Neural cell (in vitro differentiated cells): ENCODE measurements at regions not wholly inside any gene's neighbourhood (a gene's known extent, or its start where the extent isn't known, plus 50 kb on each side); places are given as distances from the start of the nearest gene placed in this dataset.

Source experiments
- H2AFZ ChIP-seq: fragments of 200-600, 300-800 bp; sonication (generic), shearing (Covaris generic); 2 replicates; pipeline ENCODE4 v1.6.0; 2014; ENCODE audit warnings: low read depth, mild to moderate bottlenecking, antibody characterized with exemption, low read length, moderate library complexity
- H3F3A ChIP-seq: fragments of 200-600 bp; shearing (Covaris generic); 2 replicates; pipeline ENCODE4 v1.6.1; 2016; ENCODE audit warnings: mild to moderate bottlenecking, moderate library complexity, mixed read lengths, antibody characterized with exemption, low read length; ENCODE audit not compliant: insufficient read depth, poor library complexity, severe bottlenecking
- H3K27ac ChIP-seq: fragments of 200-600, 300-800 bp; sonication (generic), shearing (Covaris generic); 2 replicates; pipeline ENCODE4 v1.5.1; 2014; ENCODE audit warnings: mild to moderate bottlenecking, low read length, moderate library complexity
- H3K27me3 ChIP-seq: fragments of 300-800, 200-600 bp; sonication (generic), shearing (Covaris generic); 2 replicates; pipeline ENCODE4 v1.6.0; 2014; ENCODE audit warnings: mild to moderate bottlenecking, low read depth, low read length, moderate library complexity; ENCODE audit not compliant: insufficient read depth
- H3K36me3 ChIP-seq: fragments of 300-800, 200-600 bp; sonication (generic), shearing (Covaris generic); 2 replicates; pipeline ENCODE4 v1.5.1; 2014; ENCODE audit warnings: mild to moderate bottlenecking, antibody characterized with exemption, low read length, moderate library complexity; ENCODE audit not compliant: insufficient read depth
- H3K4me2 ChIP-seq: fragments of 300-800, 200-600 bp; sonication (generic), shearing (Covaris generic); 2 replicates; pipeline ENCODE4 v1.6.0; 2014; ENCODE audit warnings: mild to moderate bottlenecking, low read length
- H3K4me3 ChIP-seq: fragments of 300-800, 200-600 bp; sonication (generic), shearing (Covaris generic); 2 replicates; pipeline ENCODE4 v1.5.1; 2014; ENCODE audit warnings: mild to moderate bottlenecking, low read length, moderate library complexity
- H3K79me2 ChIP-seq: fragments of 200-600 bp; shearing (Covaris generic); replicated peaks from 2 replicates; pipeline ENCODE4 v1.6.0; 2014; ENCODE audit warnings: mild to moderate bottlenecking, low read length, moderate library complexity; ENCODE audit not compliant: insufficient read depth
- H3K9ac ChIP-seq: fragments of 300-800, 200-600 bp; sonication (generic), shearing (Covaris generic); 2 replicates; pipeline ENCODE4 v1.6.1; 2016; ENCODE audit warnings: mild to moderate bottlenecking, low read length, mixed read lengths
- H3K9me2 ChIP-seq: fragments of 200-600 bp; shearing (Covaris generic); 2 replicates; pipeline ENCODE4 v1.6.1; 2016; ENCODE audit warnings: mild to moderate bottlenecking, low read length, mixed read lengths; ENCODE audit not compliant: insufficient read depth
- H3K9me3 ChIP-seq: fragments of 200-600, 300-800 bp; sonication (generic), shearing (Covaris generic); 2 replicates; pipeline ENCODE4 v1.6.1; 2016; ENCODE audit warnings: mild to moderate bottlenecking, mixed run types, low read length, moderate library complexity, mixed read lengths
- H4K20me1 ChIP-seq: fragments of 200-600 bp; shearing (Covaris generic); 2 replicates; pipeline ENCODE4 v1.6.1; 2016; ENCODE audit warnings: mild to moderate bottlenecking, mixed run types; ENCODE audit not compliant: insufficient read depth
- EP300 ChIP-seq: fragments of 450-650 bp; conservative IDR thresholded peaks from 2 replicates; pipeline ENCODE4 v1.6.1; 2014; ENCODE audit warnings: antibody characterized with exemption, mild to moderate bottlenecking, moderate library complexity; ENCODE audit not compliant: poor library complexity, severe bottlenecking
- EZH2 ChIP-seq: fragments of 200-600, 300-800 bp; shearing (Covaris generic), sonication (generic); IDR thresholded peaks from 2 replicates; pipeline ENCODE4 v1.6.1; 2014; ENCODE audit warnings: antibody characterized with exemption, low read length, borderline replicate concordance, mild to moderate bottlenecking; ENCODE audit not compliant: insufficient read depth, poor library complexity, severe bottlenecking
- MXI1 ChIP-seq: fragments of 450-650 bp; conservative IDR thresholded peaks from 2 replicates; pipeline ENCODE4 v1.6.1; 2014; ENCODE audit warnings: antibody characterized with exemption, mild to moderate bottlenecking; ENCODE audit not compliant: poor library complexity, severe bottlenecking
- POLR2AphosphoS5 ChIP-seq: IDR thresholded peaks from 2 replicates; pipeline ENCODE4 v1.6.1; 2012
- RAD21 ChIP-seq: fragments of 450-650 bp; conservative IDR thresholded peaks from 2 replicates; pipeline ENCODE4 v1.6.1; 2014; ENCODE audit warnings: antibody characterized with exemption, mild to moderate bottlenecking, moderate library complexity
- SMC3 ChIP-seq: fragments of 450-650 bp; conservative IDR thresholded peaks from 2 replicates; pipeline ENCODE4 v1.6.1; 2014; ENCODE audit warnings: antibody characterized with exemption, mild to moderate bottlenecking, moderate library complexity; ENCODE audit not compliant: poor library complexity
- TAF1 ChIP-seq: IDR thresholded peaks from 2 replicates; pipeline ENCODE4 v1.6.1; 2012; ENCODE audit warnings: low read depth
- TF ChIP-seq, protein P1 (sequence below): fragments of 450-650 bp; IDR thresholded peaks from 2 replicates; pipeline ENCODE4 v1.5.1; 2014; ENCODE audit warnings: antibody characterized with exemption, mild to moderate bottlenecking, moderate library complexity; ENCODE audit not compliant: poor library complexity, severe bottlenecking
- TF ChIP-seq, protein P2 (sequence below): IDR thresholded peaks from 2 replicates; pipeline ENCODE4 v1.6.1; 2012; ENCODE audit warnings: borderline replicate concordance

- H3K9me3 ChIP-seq, result no peaks in the 10 kb centered on the region
- no peak overlapping the region for H3K4me2 ChIP-seq
- no peaks in the 10 kb centered on the region for H4K20me1 ChIP-seq
- H3K27me3 ChIP-seq, result no peaks in the 10 kb centered on the region
- H3K36me3 ChIP-seq, result no peaks in the 10 kb centered on the region
- H2AFZ ChIP-seq, result no peak overlapping the region
- TF ChIP-seq, protein P1, sequence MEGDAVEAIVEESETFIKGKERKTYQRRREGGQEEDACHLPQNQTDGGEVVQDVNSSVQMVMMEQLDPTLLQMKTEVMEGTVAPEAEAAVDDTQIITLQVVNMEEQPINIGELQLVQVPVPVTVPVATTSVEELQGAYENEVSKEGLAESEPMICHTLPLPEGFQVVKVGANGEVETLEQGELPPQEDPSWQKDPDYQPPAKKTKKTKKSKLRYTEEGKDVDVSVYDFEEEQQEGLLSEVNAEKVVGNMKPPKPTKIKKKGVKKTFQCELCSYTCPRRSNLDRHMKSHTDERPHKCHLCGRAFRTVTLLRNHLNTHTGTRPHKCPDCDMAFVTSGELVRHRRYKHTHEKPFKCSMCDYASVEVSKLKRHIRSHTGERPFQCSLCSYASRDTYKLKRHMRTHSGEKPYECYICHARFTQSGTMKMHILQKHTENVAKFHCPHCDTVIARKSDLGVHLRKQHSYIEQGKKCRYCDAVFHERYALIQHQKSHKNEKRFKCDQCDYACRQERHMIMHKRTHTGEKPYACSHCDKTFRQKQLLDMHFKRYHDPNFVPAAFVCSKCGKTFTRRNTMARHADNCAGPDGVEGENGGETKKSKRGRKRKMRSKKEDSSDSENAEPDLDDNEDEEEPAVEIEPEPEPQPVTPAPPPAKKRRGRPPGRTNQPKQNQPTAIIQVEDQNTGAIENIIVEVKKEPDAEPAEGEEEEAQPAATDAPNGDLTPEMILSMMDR, result no peak
- TF ChIP-seq POLR2AphosphoS5 (no peak), MXI1 (no peak), EZH2 (no peak), EP300 (no peak), RAD21 (no peak), SMC3 (no peak), TAF1 (no peak)
- TF ChIP-seq, protein P2, sequence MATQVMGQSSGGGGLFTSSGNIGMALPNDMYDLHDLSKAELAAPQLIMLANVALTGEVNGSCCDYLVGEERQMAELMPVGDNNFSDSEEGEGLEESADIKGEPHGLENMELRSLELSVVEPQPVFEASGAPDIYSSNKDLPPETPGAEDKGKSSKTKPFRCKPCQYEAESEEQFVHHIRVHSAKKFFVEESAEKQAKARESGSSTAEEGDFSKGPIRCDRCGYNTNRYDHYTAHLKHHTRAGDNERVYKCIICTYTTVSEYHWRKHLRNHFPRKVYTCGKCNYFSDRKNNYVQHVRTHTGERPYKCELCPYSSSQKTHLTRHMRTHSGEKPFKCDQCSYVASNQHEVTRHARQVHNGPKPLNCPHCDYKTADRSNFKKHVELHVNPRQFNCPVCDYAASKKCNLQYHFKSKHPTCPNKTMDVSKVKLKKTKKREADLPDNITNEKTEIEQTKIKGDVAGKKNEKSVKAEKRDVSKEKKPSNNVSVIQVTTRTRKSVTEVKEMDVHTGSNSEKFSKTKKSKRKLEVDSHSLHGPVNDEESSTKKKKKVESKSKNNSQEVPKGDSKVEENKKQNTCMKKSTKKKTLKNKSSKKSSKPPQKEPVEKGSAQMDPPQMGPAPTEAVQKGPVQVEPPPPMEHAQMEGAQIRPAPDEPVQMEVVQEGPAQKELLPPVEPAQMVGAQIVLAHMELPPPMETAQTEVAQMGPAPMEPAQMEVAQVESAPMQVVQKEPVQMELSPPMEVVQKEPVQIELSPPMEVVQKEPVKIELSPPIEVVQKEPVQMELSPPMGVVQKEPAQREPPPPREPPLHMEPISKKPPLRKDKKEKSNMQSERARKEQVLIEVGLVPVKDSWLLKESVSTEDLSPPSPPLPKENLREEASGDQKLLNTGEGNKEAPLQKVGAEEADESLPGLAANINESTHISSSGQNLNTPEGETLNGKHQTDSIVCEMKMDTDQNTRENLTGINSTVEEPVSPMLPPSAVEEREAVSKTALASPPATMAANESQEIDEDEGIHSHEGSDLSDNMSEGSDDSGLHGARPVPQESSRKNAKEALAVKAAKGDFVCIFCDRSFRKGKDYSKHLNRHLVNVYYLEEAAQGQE, result no peak
- H3K79me2 ChIP-seq, result no peaks in the 10 kb centered on the region
- H3K4me3 ChIP-seq, result no peak overlapping the region
- no peak overlapping the region for H3K27ac ChIP-seq
- H3F3A ChIP-seq, result no peaks in the 10 kb centered on the region
- H3K9me2 ChIP-seq, result no peaks in the 10 kb centered on the region
- no peak overlapping the region for H3K9ac ChIP-seq
Observed at GRCh38 chr22:26975865-26976264, 318.5 kb downstream of the MIAT start.

DNA sequence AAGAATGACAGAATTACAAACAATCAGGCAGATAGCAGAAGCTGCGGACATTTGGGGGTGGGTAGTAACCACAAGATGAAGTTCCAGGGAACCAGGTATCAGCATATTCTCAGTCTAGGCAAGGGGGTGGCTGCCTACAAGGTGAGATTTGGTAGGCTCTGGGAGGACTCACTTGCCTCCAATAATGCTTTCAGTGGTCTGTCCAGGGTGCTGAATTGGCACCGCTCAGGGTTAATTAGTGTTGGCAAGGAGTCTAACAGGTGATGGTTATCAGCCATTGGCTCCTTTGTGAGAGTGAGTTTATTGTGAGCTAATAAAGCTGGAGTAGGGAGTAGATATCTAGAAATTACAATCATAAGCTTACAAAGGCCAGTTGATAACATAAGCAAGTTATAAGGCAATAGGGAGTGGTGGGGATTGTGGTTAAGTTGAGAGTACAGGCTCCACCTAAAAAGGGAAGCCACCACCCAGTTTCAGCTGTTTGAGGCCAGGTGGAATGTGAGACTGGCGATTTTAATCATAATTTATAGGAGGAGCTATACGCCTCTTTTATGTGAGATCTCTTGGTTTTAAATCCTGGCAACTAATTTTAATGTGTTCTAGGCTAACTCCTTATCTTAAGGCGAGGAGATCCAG lies 320.5 kb downstream of the MIAT start:
- no peak overlapping the region for H3K4me2 ChIP-seq
- H3K79me2 ChIP-seq, result no peaks in the 10 kb centered on the region
- H3K9me2 ChIP-seq, result no peaks in the 10 kb centered on the region
- H4K20me1 ChIP-seq, result no peaks in the 10 kb centered on the region
- H3K36me3 ChIP-seq, result no peaks in the 10 kb centered on the region
- TF ChIP-seq EP300, result no peak
- TF ChIP-seq POLR2AphosphoS5, result no peak
- H3F3A ChIP-seq, result no peaks in the 10 kb centered on the region
- no peaks in the 10 kb centered on the region for H3K9me3 ChIP-seq
- no peak overlapping the region for H2AFZ ChIP-seq
- no peak overlapping the region for H3K9ac ChIP-seq
- no peak overlapping the region for H3K27ac ChIP-seq
- no peak overlapping the region for H3K4me3 ChIP-seq
- no peaks in the 10 kb centered on the region for H3K27me3 ChIP-seq

GRCh38 chr22:26979294-26979693 lies 321.9 kb downstream of the MIAT start:
- Histone ChIP-seq H4K20me1 (no peaks in the 10 kb centered on the region), H3K27ac (no peak overlapping the region), H3K4me2 (no peak overlapping the region), H3K4me3 (no peak overlapping the region), H2AFZ (no peak overlapping the region), H3K9ac (no peak overlapping the region), H3K36me3 (no peaks in the 10 kb centered on the region), H3F3A (no peaks in the 10 kb centered on the region), H3K79me2 (no peaks in the 10 kb centered on the region), H3K27me3 (no peaks in the 10 kb centered on the region), H3K9me2 (no peaks in the 10 kb centered on the region), H3K9me3 (no peaks in the 10 kb centered on the region)
- no peak for TF ChIP-seq MXI1
- no peak for TF ChIP-seq RAD21
- TF ChIP-seq POLR2AphosphoS5, result no peak
- no peak for TF ChIP-seq EP300
- no peak for TF ChIP-seq EZH2
- TF ChIP-seq, protein P2, result no peak
- TF ChIP-seq TAF1, result no peak
- TF ChIP-seq, protein P1, result no peak
